ENCODE measurements at regions not wholly inside any gene's neighbourhood (a gene's known extent, or its start where the extent isn't known, plus 50 kb on each side); places are given as distances from the start of the nearest gene placed in this dataset.

GRCh38 chr2:14303366-14304115 lies 329.0 kb upstream of the LRATD1 start:
- DNase-seq: peak in 1 of 2 experiments; percentile 1

GRCh38 chr2:14304326-14304725 lies 328.2 kb upstream of the LRATD1 start:
- DNase-seq: no peak

- DNase-seq: no peak
Measured at GRCh38 chr2:14306268-14306861, 326.2 kb upstream of the LRATD1 start.

GRCh38 chr2:14313341-14313740 lies 319.2 kb upstream of the LRATD1 start:
- DNase-seq: no peak

- no peak for DNase-seq
Measured at GRCh38 chr2:14316594-14316993, 315.9 kb upstream of the LRATD1 start.

- no peak for DNase-seq
Measured at GRCh38 chr2:14321357-14321756, 311.2 kb upstream of the LRATD1 start.

- DNase-seq: no peak
Measured at GRCh38 chr2:14322306-14322705, 310.2 kb upstream of the LRATD1 start.

- no peak for DNase-seq
Measured at GRCh38 chr2:14324308-14324707, 308.2 kb upstream of the LRATD1 start.

GRCh38 chr2:14330884-14331283 lies 301.6 kb upstream of the LRATD1 start:
- no peak for DNase-seq

GRCh38 chr2:14336759-14337382 lies 295.6 kb upstream of the LRATD1 start:
- no peak for DNase-seq

GRCh38 chr2:14340703-14341102 lies 291.8 kb upstream of the LRATD1 start:
- DNase-seq: no peak

GRCh38 chr2:14342313-14342712 lies 290.2 kb upstream of the LRATD1 start:
- DNase-seq: no peak

- DNase-seq: no peak
Measured at GRCh38 chr2:14344355-14344754, 288.2 kb upstream of the LRATD1 start.

- DNase-seq: no peak
Measured at GRCh38 chr2:14348247-14348646, 284.3 kb upstream of the LRATD1 start.

- no peak for DNase-seq
Measured at GRCh38 chr2:14350856-14351255, 281.7 kb upstream of the LRATD1 start.

- DNase-seq: no peak
Measured at GRCh38 chr2:14352067-14352466, 280.4 kb upstream of the LRATD1 start.

- no peak for DNase-seq
Measured at GRCh38 chr2:14354231-14354630, 278.3 kb upstream of the LRATD1 start.

- DNase-seq: no peak
Measured at GRCh38 chr2:14355102-14355501, 277.4 kb upstream of the LRATD1 start.

- DNase-seq: no peak
Measured at GRCh38 chr2:14358339-14358738, 274.2 kb upstream of the LRATD1 start.

GRCh38 chr2:14358774-14359173 lies 273.7 kb upstream of the LRATD1 start:
- DNase-seq: peak in 1 of 2 experiments; percentile 3

- DNase-seq: no peak
Measured at GRCh38 chr2:14363137-14363536, 269.4 kb upstream of the LRATD1 start.

- no peak for DNase-seq
Measured at GRCh38 chr2:14363976-14364375, 268.5 kb upstream of the LRATD1 start.

GRCh38 chr2:14364471-14364870 lies 268.0 kb upstream of the LRATD1 start:
- no peak for DNase-seq

GRCh38 chr2:14385043-14385442 lies 247.5 kb upstream of the LRATD1 start:
- DNase-seq: peak; percentile 82 to 86
